ENCODE measurements at regions not wholly inside any gene's neighbourhood (a gene's known extent, or its start where the extent isn't known, plus 50 kb on each side); places are given as distances from the start of the nearest gene placed in this dataset.
A peak's percentile ranks its signal among the peaks of the same experiment; 100 is the strongest.
"Not testable (repeated sequence)": the region's sequence is repeated elsewhere in the genome, so short reads cannot be mapped to it uniquely, and the experiment has no call there.

- no peak for DNase-seq (ENCODE audit: low read depth)
Observed at GRCh38 chr3:127071597-127072001, 88.7 kb downstream of the PLXNA1 start.

DNA sequence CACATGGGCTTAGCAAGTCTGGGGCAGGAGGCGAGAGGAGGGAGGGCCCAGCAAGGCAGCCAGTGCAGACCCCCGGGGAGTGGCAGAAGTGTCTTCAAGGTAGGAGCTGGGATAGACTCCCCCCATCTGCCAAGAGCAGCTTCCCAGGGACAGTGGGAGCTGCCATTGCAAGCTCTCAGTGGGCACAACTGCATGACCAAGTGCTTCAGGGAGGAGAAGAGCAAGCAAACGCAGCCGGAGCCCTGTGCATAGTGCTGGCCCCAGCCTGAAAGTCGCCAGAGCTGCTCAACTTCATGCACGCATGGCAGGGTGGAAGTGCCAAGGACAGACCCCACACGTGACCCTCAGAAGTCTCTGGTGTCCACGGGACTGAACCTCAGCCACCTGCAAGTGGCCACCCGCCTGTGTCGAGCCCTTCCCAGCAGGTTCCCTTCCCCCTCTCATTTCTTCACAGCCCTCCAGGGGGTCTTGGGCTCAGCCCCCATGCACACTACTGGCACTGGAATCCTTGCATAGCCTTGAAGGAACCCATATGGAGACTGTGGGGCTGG is 89.4 kb downstream of the PLXNA1 start:
- DNase-seq (ENCODE audit: low read depth) = no peak

- DNase-seq (ENCODE audit: low read depth) = no peak
Observed at GRCh38 chr3:127072971-127073783, 90.3 kb downstream of the PLXNA1 start.

DNA sequence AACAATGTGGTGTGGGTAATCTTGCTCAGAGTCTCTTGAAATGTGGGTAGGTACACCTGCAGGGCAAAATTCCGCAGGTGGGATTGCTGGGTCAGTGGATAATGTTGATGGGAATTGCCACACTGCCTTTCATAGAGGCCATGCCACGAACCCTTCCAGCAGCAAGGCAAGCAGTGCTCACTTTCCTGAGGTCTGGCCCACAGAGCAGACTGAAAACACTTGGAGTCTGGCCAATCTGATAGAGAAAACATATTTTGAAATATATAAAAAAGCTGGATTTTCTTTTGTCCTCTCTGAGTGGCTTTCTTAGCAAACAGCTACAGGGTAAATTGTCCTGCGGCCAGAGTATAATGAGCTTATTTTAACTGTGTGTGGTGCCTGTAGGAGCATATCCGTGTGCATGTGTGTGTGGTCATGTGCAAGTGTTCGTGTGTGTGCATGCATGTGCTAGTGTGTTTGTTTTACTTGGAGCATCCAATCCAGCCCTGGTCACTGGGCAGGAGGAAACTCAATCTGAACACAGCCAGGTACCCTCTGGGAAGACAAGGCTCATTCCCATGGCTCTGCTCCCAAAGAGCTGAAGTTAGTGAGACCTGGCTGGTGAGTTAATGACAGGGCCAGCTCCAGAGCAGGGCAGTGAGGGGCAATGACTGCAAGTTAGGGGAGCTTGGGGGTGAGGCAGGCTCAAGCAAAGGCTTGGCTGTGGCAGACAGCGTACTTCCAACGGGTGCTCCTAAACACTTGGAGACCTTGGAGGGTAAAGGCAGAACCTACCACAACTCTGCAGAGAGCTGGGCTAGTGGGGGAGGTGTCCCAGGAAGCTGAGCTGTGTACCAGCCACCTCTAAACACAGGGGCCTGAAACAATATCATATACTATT is 91.3 kb downstream of the PLXNA1 start:
- DNase-seq (ENCODE audit: low read depth) = no peak

DNA sequence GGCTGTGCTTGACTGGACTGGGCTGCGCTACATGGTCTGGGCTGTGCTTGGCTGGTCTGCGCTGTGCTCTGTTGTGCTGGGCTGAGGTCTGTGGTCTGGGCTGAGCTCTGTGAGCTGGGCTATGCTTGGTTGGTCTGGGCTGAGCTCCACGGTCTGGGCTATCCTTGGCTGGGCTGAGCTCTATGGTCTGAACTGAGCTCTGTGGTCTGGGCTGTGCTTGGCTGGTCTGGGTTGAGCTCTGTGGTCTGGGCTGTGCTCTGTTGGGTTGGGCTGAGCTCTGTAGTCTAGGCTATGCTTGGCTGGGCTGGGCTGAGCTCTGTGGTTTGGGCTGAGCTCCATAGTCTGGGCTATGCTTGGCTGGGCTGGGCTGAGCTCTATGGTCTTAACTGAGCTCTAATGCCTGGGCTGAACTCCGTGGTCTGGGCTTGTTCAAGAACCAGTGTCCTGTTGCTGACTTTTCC is 92.0 kb downstream of the PLXNA1 start:
- peak; percentile 23 for DNase-seq (ENCODE audit: low read depth)

DNA sequence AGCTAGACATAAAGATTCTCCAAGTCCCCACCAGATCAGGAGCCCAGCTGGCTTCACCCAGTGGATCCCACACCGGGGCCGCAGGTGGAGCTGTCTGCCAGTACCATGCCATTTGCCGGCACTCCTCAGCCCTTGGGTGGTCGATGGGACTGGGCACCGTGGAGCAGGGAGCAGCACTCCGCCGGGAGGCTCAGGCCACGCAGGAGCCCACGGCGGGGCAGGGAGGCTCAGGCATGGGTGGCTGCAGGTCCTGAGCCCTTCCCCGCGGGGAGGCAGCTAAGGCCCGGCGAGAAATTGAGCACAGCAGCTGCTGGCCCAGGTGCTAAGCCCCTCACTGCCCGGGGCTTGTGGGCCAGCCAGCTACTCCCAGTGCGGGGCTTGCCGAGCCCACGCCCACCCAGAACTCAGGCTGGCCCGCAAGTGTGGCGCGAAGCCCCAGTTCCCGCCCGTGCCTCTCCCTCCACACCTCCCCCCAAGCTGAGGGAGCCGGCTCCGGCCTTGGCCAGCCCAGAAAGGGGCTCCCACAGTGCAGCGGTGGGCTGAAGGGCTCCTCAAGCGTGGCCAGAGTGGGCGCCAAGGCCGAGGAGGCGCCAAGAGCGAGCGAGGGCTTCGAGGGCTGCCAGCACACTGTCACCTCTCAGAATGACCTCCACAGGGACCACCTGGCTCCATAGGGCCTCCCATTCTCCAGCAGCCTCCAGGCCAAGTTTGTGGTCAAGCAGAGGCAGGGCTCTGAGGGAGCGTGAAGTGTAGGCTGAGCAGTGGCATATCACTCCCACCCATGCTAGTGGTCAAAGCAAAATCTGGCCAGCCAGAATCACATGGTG is 93.5 kb downstream of the PLXNA1 start:
- DNase-seq (ENCODE audit: low read depth) = not testable (repeated sequence)

- DNase-seq (ENCODE audit: low read depth) = no peak
Observed at GRCh38 chr3:127077068-127077467, 94.2 kb downstream of the PLXNA1 start.

- DNase-seq (ENCODE audit: low read depth) = no peak
Observed at GRCh38 chr3:127077505-127078064, 94.7 kb downstream of the PLXNA1 start.

GRCh38 chr3:127078626-127079025 is 95.7 kb downstream of the PLXNA1 start:
- DNase-seq (ENCODE audit: low read depth) = no peak

DNA sequence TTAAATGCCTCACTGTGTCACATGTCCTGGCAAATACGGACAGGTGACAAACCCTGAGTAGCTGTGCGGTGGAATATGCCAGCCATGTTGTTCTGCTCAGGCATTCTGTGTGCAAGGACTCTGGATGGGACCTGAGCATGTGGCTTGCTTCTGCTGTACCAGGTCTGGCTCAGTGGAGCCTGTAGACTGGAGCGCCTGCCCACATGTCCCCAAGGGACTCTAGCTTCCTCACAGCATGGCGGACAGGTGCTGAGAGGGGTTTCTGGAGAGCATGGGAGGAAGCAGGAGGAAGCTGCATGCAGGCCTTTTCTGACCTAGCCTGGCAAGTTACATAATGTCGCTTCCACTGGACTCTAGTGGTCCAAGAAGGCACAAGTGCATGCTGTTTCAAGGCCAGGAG is 96.3 kb downstream of the PLXNA1 start:
- DNase-seq (ENCODE audit: low read depth) = no peak

GRCh38 chr3:127081001-127081720 is 98.2 kb downstream of the PLXNA1 start:
- no peak for DNase-seq (ENCODE audit: low read depth)

DNA sequence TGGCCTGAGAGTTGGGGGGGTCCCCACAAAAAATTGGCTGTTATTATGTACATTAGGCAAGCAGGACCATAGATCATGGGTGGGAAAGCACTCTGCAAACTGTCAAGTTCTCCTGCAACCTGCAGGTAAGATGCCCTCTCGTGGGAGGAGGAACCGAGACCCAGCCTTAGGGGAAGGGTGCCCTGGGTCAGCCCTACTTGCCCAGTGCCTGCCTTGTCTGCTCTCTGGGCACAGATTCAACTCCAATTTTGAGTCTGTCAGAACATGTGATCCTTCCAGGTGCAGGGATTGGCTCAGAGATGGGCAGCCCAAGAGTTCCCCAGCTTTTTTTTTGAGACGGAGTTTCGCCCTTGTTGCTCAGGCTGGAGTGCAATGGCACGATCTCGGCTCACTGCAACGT is 99.2 kb downstream of the PLXNA1 start:
- DNase-seq (ENCODE audit: low read depth) = no peak

- no peak for DNase-seq (ENCODE audit: low read depth)
Observed at GRCh38 chr3:127083778-127084397, 101.0 kb downstream of the PLXNA1 start.

DNA sequence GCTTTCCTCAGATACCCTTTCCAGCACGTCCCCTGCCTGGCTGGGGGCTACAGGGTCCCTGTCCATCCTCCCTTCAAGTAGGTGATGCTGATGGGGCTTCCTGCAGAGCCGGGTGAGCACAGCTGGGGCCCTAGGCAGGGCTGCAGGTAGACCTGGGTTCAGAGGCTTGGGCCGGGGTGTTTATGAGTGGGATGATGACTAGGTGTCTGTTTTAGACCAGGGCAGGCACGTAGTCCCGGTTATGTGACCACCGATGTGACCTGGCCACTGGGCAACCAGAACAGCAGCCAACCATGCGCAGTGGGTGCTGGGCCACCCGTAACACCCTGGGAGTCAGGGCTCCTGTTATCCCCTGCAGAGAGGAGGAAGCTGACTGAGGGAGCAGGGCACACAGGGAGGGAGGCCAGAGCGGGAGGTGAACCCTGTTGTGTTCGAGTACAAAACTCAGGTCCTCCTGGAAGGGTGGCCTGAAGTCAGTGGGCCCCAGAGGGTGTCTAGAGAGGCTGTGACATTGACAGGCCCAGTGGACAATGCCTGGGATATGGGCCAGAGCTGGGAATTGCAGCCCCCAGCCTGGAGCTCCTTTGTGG is 101.6 kb downstream of the PLXNA1 start:
- no peak for DNase-seq (ENCODE audit: low read depth)

DNA sequence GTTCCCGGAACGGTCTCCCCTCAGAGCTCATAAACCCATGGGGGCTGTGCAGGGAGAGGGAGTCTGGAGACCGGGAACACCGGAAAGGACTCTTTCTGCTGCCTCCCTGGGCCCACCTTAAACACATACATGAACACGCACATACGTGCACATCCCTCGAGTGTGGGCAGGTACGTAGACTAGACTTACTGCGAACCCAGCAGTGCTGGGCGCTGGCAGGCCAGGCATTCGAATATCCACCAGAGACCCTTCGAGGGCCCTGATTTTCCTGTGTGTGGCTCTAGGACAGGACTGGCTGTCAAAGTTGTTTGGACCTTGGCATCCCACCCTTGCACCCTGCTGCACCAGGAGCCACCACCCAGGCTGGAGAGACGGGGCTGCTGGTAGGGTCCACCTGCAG is 102.7 kb downstream of the PLXNA1 start:
- no peak for DNase-seq (ENCODE audit: low read depth)

DNA sequence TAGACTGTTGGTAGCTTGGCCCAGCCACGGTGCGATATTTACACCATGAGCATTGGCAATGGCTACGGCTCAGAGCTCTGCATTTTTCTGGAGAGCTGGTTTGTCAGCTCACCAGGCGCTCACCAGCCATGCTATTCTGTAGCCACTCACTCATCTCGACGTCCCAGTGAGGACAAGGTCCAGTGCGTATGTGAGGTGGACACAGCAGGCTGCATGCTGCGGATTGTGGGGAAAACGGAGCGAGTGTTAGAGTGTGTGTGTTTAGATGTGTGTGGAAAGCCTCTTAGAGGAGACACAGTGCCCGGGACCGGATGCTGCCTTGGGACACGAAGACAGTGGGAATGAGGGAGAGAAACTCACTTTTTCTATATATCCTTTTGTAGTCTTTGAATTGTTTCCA is 103.7 kb downstream of the PLXNA1 start:
- not testable (repeated sequence) for DNase-seq (ENCODE audit: low read depth)

- no peak for DNase-seq (ENCODE audit: low read depth)
Observed at GRCh38 chr3:127087441-127087840, 104.5 kb downstream of the PLXNA1 start.

GRCh38 chr3:127088511-127089351 is 104.2 kb upstream of the PRR23E start:
- no peak for DNase-seq (ENCODE audit: low read depth)
